COLO829 (cell line): ENCODE measurements at regions not wholly inside any gene's neighbourhood (a gene's known extent, or its start where the extent isn't known, plus 50 kb on each side); places are given as distances from the start of the nearest gene placed in this dataset.

Experiments
- DNase-seq: peaks from one replicate; pipeline ENCODE4 v3.0.0; 2012; ENCODE audit warnings: low spot score

DNA sequence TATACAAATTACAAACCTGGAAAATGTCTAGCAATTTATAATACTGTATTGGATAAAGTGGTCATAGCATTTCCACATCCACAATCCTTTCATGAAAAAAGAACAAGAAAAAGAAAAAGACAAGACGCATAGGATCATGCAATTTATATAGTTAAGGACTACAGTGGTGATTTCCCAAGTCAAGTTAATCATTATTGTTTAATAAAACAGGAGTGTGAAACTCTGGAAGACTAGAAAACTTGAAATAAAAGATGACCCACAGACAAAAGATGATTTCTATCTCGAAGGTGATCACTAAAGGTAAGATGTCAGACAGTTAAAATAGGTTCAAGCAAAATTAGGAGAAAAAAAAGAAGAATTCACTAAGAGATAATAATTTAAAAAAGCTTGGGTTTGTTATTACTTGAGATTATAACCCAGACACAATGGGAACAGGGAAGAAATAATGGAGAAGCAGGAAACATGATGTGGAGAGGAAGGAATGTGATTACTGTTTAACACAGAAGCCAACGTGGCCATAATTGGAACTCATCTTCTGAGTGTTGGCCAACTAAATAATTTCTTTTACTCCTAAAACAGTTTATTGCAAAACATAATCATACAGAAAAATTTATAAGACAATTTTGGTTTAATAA lies 441.2 kb upstream of the ANO3 start:
- DNase-seq = no peak

GRCh38 chr11:25891960-25892359 lies 440.0 kb upstream of the ANO3 start:
- DNase-seq = no peak

DNA sequence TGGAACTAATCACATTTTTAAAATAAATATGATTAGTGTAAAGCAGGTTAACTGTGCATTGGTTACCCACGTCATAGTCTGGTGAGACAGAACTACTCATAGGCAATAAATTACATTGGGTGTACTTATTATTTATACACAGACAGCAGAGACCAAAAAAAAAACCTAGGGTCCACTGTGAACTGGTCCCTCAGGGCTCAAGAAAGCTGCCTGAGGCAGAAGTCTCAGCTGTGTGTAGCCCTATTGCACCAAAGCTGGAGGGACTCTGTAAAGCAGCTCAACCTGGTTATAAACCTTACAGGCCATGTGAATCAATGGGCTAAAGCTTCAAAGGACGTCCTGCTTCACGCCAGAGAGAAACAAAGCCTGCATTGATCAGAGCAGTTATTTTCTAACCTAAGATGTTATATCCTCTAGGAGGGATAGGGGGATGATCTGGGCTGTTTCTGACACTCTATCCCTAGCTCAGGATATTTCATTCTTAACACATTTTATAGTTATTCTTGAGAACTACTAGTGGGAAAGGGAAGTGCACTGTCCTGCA lies 432.2 kb upstream of the ANO3 start:
- peak; percentile 50 for DNase-seq

DNA sequence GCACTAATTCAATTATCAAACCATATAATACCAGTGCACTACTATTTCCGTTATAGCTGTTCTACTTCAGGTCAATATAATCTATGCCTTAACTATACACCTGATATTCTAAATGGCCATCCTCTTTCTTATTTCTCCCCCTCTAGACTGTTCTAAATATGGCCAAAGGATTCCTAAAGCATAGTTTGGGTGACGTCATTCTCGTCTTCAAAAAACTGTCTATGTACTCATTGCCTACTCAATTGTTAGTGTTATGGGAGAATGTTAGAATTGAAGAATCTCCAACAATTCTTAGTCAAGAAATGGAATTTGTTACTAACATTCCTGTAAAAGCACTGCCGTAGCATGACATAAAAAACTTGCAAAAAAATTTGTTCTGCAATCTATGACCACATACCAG lies 431.1 kb upstream of the ANO3 start:
- no peak for DNase-seq

GRCh38 chr11:25901415-25901814 lies 430.5 kb upstream of the ANO3 start:
- DNase-seq = no peak

DNA sequence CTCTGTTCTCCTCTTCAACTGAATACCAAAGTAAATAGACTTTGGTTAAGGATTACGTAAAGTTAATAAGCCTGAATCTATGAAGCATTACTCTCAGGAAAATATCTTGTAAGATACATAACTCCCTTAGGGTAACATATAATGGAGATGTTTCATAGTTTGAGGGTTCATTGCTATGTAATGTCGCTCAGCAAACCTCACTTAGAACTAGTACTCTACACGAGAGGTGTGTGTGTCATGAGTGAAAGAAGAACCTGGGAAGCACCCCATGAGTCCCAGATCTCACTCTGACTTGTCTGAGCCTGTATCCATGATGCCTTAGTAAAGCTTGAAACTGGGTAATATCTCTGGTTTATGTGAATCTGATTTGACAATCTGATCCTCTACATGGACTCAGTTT lies 429.5 kb upstream of the ANO3 start:
- DNase-seq = no peak

DNA sequence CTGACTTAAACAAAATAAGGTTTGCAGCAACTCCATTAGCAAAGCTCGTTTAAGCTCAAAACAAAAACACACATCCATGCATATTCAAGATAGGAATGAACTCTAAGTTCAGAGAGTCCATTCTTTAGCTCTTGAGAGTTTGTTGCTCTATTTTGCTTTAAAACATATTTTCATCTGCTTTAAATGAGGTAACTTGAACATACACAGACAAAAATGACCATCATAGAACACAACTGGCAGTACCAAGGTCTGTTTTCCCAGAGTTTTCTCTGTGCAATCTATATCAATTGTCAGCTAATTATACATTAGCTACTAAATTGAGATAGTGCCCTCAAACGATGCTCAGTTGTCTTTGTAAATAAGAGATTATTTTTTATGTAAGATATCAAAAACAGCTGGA lies 423.2 kb upstream of the ANO3 start:
- no peak for DNase-seq

- DNase-seq = peak; percentile 9
Observed at GRCh38 chr11:25910086-25910485, 421.8 kb upstream of the ANO3 start.

DNA sequence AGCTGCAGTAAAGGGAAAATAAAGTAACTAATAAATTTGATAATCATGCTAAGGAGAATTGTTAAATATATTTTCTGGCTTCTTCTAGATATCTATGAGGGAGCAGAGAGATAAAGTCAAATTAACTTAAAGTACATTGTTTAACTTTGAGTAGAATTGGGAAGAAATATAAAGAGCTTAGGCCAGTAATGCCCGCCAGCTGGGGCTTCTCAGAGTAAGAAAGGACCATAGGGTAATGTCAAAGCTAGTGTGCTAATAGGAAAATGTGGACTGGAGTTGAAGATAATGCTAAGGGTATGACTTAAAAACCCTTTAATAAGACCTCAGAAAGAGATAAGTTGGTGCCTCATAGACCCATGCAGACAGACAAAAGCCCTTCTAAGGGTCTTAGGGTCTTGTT lies 411.6 kb upstream of the ANO3 start:
- DNase-seq = no peak

- no peak for DNase-seq
Observed at GRCh38 chr11:25924586-25924985, 407.3 kb upstream of the ANO3 start.

GRCh38 chr11:25925359-25925758 lies 406.6 kb upstream of the ANO3 start:
- DNase-seq = no peak

GRCh38 chr11:25927411-25927953 lies 404.4 kb upstream of the ANO3 start:
- no peak for DNase-seq

DNA sequence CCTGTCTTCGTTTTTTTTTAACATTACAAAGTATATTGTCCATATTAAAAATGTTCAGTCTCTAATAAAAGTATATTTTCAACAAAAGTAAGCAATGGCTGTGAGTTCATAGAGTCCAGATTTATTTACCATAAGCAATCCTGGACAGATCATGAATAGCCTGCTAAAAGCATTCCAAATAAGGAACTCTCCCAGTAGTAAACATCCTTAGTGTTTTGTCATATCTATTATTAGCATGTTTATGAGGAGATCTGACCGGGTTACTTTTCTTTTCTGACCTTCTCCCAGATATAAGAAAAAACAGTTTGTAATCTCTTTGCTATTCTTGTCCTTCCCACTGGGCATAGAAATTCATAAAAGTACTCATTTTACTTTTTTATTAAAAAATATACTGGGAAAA lies 403.9 kb upstream of the ANO3 start:
- no peak for DNase-seq

- no peak for DNase-seq
Observed at GRCh38 chr11:25938952-25939351, 393.0 kb upstream of the ANO3 start.

DNA sequence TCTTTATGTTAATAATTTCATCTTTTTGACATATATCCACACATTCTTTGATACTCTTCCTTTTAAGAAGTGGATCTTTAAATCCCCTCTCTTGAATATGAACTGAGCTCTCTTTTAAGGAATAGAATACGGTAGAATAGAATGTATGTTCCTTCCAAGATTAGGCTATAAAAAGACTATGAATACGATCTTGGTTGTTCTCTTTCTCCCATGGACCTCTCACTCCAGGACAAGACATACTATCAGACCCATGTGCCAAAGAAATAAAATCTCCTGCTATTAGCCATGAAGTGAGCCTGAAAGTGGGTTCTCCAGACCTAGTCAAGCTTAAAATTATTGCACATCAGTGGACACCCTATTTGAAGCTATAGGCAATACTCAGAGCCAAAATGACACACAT lies 392.2 kb upstream of the ANO3 start:
- DNase-seq = no peak

DNA sequence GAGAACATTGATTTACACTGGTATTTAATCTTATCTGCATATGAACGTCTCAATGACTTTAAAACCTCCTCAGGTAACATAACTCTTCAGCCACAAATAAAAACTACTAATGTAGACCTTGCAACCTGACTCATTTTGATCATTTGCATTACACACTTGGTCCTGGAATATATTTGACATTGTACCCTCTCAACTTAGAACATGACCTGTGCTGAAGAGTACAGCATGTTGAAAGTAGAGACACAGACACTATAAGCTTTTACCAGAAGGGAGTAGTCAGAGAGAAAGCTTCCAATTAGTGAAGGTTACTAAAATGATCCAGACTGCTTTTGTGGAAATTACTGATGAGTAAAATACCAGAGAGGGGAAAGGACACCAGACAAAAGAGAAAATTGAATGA lies 390.6 kb upstream of the ANO3 start:
- no peak for DNase-seq

- DNase-seq = no peak
Observed at GRCh38 chr11:25943031-25943430, 388.9 kb upstream of the ANO3 start.

- no peak for DNase-seq
Observed at GRCh38 chr11:25943777-25944661, 387.9 kb upstream of the ANO3 start.

- no peak for DNase-seq
Observed at GRCh38 chr11:25949918-25950317, 382.0 kb upstream of the ANO3 start.

DNA sequence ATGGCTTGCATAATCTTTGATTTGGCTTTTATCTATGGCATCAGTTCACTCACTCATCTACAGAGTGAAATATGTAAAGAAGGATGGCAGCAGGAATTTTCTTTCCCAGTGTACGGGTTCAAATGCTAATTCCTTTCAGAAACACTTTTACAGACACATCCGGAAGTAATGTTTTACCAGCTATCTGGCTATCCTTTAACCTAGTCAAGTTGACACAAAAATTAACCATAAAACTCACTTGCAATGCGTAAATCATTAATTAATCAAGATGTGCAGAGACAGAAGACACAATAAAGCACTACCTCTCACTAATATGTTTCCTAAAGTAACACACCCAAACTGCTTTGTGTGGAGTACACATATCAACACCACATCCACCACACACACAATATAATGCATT lies 378.9 kb upstream of the ANO3 start:
- no peak for DNase-seq

DNA sequence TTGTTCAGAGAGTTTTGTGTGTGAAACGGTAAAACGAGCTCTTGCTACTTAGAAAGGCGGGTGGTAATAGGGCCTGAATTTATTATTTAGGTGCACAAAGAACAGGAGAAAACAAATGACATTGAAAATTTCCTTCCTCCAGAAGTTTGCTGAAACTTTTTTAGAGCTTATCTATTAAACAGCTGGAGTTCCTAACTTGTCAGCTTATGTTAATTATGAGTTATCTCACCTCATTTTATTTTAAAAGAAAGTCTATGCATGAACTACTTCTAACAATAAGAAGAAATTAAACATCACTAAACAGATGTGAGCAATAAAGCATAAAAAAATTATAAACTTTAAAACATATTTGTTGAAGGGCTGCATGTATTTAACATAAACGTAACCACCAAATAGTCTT lies 373.9 kb upstream of the ANO3 start:
- peak; percentile 39 for DNase-seq

- DNase-seq = no peak
Observed at GRCh38 chr11:25961539-25961938, 370.4 kb upstream of the ANO3 start.
